ENCODE measurements at regions not wholly inside any gene's neighbourhood (a gene's known extent, or its start where the extent isn't known, plus 50 kb on each side); places are given as distances from the start of the nearest gene placed in this dataset.

DNA sequence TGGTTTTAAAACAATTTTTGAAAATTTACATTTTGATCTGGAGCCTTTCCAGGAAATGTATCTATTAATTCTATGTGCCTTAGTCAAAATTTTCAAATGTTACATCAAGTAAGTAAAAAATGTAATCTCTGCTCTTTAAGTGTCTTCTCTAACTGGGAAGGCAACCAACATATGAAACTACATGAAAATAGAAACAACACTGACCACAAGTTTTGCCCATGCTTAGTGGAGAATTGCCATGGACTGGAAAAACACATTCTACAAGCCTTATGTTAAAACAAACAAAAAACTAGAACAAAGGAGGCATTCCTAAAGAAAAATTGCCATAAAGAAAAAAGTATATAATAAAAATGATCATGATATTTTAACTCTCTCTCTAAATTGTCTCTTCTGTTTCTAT, 75.9 kb upstream of the SPRED1 start:
- no peak for FAIRE-seq
- Histone ChIP-seq H3K4me1 (no peaks in the 10 kb centered on the region), H3K4me2 (no peak overlapping the region), H3K27ac (no peak overlapping the region), H3K9me3 (no peaks in the 10 kb centered on the region), H3K4me3 (no peak overlapping the region)
- ChIA-PET CTCF (no interaction called here), POLR2A (no interaction called here)
- no peak for DNase-seq (ENCODE audit: low read depth in 1 of 2, low spot score in 1 of 2)
- ATAC-seq, result no peak
- TF ChIP-seq, protein P1, sequence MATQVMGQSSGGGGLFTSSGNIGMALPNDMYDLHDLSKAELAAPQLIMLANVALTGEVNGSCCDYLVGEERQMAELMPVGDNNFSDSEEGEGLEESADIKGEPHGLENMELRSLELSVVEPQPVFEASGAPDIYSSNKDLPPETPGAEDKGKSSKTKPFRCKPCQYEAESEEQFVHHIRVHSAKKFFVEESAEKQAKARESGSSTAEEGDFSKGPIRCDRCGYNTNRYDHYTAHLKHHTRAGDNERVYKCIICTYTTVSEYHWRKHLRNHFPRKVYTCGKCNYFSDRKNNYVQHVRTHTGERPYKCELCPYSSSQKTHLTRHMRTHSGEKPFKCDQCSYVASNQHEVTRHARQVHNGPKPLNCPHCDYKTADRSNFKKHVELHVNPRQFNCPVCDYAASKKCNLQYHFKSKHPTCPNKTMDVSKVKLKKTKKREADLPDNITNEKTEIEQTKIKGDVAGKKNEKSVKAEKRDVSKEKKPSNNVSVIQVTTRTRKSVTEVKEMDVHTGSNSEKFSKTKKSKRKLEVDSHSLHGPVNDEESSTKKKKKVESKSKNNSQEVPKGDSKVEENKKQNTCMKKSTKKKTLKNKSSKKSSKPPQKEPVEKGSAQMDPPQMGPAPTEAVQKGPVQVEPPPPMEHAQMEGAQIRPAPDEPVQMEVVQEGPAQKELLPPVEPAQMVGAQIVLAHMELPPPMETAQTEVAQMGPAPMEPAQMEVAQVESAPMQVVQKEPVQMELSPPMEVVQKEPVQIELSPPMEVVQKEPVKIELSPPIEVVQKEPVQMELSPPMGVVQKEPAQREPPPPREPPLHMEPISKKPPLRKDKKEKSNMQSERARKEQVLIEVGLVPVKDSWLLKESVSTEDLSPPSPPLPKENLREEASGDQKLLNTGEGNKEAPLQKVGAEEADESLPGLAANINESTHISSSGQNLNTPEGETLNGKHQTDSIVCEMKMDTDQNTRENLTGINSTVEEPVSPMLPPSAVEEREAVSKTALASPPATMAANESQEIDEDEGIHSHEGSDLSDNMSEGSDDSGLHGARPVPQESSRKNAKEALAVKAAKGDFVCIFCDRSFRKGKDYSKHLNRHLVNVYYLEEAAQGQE (IDR thresholded peaks at IDR 0.05), result no peak
- TF ChIP-seq, protein P2, sequence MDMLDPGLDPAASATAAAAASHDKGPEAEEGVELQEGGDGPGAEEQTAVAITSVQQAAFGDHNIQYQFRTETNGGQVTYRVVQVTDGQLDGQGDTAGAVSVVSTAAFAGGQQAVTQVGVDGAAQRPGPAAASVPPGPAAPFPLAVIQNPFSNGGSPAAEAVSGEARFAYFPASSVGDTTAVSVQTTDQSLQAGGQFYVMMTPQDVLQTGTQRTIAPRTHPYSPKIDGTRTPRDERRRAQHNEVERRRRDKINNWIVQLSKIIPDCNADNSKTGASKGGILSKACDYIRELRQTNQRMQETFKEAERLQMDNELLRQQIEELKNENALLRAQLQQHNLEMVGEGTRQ (IDR thresholded peaks at IDR 0.05), result no peak
- TF ChIP-seq SMC3 (IDR thresholded peaks at IDR 0.05), result no peak
- TF ChIP-seq, protein P3, sequence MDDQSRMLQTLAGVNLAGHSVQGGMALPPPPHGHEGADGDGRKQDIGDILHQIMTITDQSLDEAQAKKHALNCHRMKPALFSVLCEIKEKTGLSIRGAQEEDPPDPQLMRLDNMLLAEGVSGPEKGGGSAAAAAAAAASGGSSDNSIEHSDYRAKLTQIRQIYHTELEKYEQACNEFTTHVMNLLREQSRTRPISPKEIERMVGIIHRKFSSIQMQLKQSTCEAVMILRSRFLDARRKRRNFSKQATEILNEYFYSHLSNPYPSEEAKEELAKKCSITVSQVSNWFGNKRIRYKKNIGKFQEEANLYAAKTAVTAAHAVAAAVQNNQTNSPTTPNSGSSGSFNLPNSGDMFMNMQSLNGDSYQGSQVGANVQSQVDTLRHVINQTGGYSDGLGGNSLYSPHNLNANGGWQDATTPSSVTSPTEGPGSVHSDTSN (IDR thresholded peaks at IDR 0.05), result no peak
- TF ChIP-seq POLR2A (IDR thresholded peaks at IDR 0.05; ENCODE audit: low read length), result no peak
- no peak for TF ChIP-seq POLR2AphosphoS2 (conservative IDR thresholded peaks at IDR 0.05; ENCODE audit: low read length)
- no peak for TF ChIP-seq HEYL (CRISPR knock-in tag; IDR thresholded peaks at IDR 0.05)
- TF ChIP-seq, protein P4, sequence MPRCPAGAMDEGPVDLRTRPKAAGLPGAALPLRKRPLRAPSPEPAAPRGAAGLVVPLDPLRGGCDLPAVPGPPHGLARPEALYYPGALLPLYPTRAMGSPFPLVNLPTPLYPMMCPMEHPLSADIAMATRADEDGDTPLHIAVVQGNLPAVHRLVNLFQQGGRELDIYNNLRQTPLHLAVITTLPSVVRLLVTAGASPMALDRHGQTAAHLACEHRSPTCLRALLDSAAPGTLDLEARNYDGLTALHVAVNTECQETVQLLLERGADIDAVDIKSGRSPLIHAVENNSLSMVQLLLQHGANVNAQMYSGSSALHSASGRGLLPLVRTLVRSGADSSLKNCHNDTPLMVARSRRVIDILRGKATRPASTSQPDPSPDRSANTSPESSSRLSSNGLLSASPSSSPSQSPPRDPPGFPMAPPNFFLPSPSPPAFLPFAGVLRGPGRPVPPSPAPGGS (IDR thresholded peaks at IDR 0.05), result no peak
- TF ChIP-seq EP300 (IDR thresholded peaks at IDR 0.05), result no peak
- TF ChIP-seq EHF (CRISPR knock-in tag; IDR thresholded peaks at IDR 0.05), result no peak
- no peak for TF ChIP-seq FOXS1 (CRISPR knock-in tag; IDR thresholded peaks at IDR 0.05)

DNA sequence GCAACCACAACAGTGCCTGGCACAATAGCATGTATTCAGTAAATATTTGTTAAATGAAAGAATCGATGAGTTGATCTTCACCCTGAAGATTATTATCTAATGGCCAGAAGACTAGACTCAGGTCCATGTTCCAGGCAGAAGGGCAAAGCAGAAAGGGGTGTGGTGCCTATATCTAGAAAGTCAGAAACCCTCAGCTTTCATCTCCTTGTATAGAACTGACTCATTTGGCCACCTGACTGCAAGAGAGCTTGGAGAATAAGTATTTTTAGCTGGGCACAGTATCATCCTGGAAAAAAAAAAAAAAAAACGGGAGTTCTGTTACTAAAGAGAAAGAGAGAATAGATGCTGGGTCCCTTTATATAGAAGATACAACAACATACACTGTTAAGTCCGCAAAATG, 69.7 kb upstream of the SPRED1 start:
- DNase-seq (ENCODE audit: low read depth in 1 of 2, low spot score in 1 of 2) (no peak), FAIRE-seq (no peak), ATAC-seq (no peak)
- 39% methylated on average over 3 of the region's 3 CpGs for WGBS (ENCODE audit: missing lambda C conversion rate)
- ChIA-PET POLR2A (no interaction called here), CTCF (no interaction called here)
- Histone ChIP-seq H3K27ac (no peak overlapping the region), H3K9me3 (no peaks in the 10 kb centered on the region), H3K4me1 (no peaks in the 10 kb centered on the region), H3K4me2 (no peak overlapping the region), H3K4me3 (no peak overlapping the region)
- no peak for TF ChIP-seq HEYL (CRISPR knock-in tag; IDR thresholded peaks at IDR 0.05)
- TF ChIP-seq, protein P4 (IDR thresholded peaks at IDR 0.05), result no peak
- TF ChIP-seq, protein P3 (IDR thresholded peaks at IDR 0.05), result no peak

DNA sequence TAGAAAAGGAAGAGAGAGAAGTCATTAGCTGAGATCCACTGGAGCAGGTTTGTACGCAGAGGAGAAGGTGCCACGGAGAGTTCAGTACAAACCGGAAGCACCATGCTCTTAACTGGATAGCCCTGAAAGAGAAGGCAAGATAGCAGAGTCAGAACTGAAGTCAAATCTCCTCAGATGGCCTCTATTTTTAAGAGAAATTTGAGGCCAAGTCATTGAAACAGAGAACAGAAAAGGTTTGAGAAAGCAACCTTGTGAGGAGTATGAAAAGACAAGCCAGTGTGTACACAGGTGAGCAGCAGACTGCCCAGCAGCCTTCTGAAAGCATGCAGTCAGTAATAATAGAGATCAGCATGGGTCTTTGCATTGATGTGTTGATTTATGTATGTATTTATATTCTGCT, 66.1 kb upstream of the SPRED1 start:
- Histone ChIP-seq H3K9me3 (no peaks in the 10 kb centered on the region), H3K4me2 (no peak overlapping the region), H3K4me3 (no peak overlapping the region), H3K27ac (no peak overlapping the region), H3K4me1 (no peaks in the 10 kb centered on the region)
- 93% methylated on average over 3 of the region's 3 CpGs for WGBS (ENCODE audit: missing lambda C conversion rate)
- ChIA-PET CTCF (no interaction called here), POLR2A (no interaction called here)
- no peak for DNase-seq (ENCODE audit: low read depth in 1 of 2, low spot score in 1 of 2)
- no peak for FAIRE-seq
- ATAC-seq, result no peak
- TF ChIP-seq CEBPB (IDR thresholded peaks at IDR 0.05) (no peak), GATA3 (IDR thresholded peaks at IDR 0.05; ENCODE audit: borderline replicate concordance) (no peak), JUN (IDR thresholded peaks at IDR 0.05) (no peak), NPAS2 (CRISPR knock-in tag; IDR thresholded peaks at IDR 0.05; ENCODE audit: borderline replicate concordance) (no peak)
